NCI-H2029 (cell line): ENCODE measurements at regions not wholly inside any gene's neighbourhood (a gene's known extent, or its start where the extent isn't known, plus 50 kb on each side); places are given as distances from the start of the nearest gene placed in this dataset.
"Not testable (repeated sequence)": the region's sequence is repeated elsewhere in the genome, so short reads cannot be mapped to it uniquely, and the experiment has no call there.

Experiments
- DNase-seq: peaks from one replicate; lab custom pipeline; 2025; lab: John Stamatoyannopoulos, UW

GRCh38 chr1:182259968-182260367, 131.6 kb downstream of the GLUL start:
- DNase-seq, result no peak

DNA sequence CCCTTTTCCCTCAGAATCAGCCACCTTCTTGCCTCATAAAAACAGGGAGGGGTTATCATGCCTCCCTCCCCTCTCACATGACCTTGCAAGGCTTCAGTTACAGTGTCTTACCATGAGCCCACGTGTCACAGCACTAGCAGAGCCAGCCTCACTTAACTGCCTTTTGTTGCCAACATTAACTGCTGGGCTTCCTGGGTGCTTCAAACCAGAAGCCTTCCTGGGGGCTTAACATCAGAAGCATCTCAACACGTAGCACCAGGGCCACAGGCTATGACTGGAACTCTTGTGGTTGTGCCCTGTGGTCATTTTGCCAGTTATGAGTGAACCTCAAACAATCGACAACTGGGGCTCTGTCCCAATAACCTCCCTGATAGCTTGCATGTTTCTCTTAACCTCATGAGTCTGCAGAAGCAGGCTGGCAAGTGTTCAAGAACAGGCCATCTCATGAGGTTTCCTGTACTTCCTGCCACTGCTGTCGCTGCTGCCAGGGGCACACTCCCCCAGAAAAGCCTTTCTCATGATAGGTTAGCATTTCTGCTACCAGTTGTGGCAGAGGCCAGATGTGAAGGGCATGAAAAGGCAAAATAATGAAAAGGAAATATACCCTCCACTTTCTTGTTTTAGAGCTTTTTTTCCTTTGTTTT, 132.2 kb downstream of the GLUL start:
- peak; percentile 86 for DNase-seq

- no peak for DNase-seq
Observed at GRCh38 chr1:182257369-182258063, 134.1 kb downstream of the GLUL start.

DNA sequence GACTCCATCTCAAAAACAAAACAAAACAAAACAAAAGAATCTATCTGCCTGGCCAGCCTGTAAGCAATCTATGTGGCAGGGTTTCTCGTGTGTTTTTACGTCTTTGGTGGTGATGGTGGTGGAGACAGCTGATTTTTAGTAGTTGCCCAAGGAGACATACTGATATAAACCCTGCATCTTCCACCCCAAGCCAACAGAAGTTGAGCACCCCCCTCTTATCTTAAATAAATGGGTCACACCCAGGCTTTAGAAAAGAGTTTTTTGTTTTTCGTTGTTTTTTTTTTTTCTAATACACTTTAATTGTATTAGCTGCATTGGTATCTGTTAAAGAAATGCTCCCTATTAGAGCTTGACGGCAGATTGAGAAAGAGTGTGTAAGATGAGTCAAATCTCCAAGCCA, 134.7 kb downstream of the GLUL start:
- no peak for DNase-seq

- DNase-seq, result no peak
Observed at GRCh38 chr1:182255494-182255893, 136.1 kb downstream of the GLUL start.

GRCh38 chr1:182253319-182253860, 138.2 kb downstream of the GLUL start:
- no peak for DNase-seq

- DNase-seq, result no peak
Observed at GRCh38 chr1:182251561-182251960, 140.0 kb downstream of the GLUL start.

DNA sequence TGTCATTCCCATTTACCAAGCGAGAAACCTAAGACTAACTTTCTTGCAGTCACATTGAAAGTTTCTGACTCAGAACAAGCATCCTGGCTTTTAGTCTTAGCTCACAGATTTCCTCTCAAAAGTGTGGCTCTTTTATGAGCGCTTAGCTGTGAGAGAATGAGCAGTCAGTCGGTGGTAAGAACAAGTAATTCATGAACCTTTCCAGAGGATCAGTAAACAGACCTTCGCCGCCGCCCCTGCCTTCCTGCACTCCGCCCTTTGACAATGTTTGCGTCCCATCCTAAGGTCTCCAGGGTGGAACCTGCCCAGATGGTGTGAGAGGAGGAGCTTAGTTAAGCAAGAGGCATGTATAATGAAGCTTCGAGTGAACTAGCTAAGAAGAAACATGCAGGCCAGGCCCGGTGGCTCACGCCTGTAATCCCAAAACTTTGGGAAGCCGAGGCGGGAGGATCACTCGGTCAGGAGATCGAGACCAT, 142.4 kb downstream of the GLUL start:
- DNase-seq, result no peak

GRCh38 chr1:182248721-182249120, 142.9 kb downstream of the GLUL start:
- no peak for DNase-seq

GRCh38 chr1:182247813-182248212, 143.8 kb downstream of the GLUL start:
- DNase-seq, result not testable (repeated sequence)

- DNase-seq, result peak; percentile 33
Observed at GRCh38 chr1:182246783-182247182, 144.8 kb downstream of the GLUL start.

- no peak for DNase-seq
Observed at GRCh38 chr1:182245040-182245439, 146.6 kb downstream of the GLUL start.

GRCh38 chr1:182244451-182244850, 147.1 kb downstream of the GLUL start:
- no peak for DNase-seq

DNA sequence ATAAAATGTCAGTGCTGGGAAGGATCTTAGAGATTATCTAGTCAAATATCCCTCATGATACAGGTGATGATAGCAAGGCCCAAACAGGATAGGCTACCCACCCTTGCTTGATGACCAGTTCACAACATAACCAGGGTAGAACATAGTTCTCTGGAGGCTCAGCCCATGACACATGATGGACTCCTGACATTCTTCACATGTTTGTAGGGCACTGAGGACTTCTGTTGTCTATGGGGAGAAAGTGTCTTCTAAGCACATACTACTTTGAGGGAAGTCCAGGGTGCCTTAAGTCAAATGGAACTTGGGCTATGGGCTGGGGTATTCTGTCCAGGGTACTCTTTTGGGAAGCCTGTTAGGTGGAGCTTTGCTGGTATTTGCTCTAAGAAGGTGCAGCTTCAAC, 148.9 kb downstream of the GLUL start:
- DNase-seq, result no peak

DNA sequence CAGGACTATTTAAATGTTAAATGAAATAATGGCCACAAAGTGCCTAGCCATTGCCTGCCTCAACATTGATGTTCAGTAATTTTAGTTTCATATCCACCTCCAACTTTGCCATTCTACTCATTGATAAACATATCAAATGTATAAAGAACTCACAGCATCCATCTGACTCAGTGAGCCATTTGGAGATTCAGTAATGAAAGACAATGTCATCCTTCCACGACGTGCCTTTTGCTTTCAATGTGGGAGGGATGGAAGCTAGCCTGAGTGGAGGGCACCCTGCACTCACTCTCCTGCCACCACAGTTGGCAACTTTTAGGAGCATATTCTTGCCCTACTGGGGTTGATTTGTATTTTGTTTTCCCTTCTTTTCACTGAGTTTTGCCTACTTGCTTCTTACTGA, 151.5 kb downstream of the GLUL start:
- no peak for DNase-seq

DNA sequence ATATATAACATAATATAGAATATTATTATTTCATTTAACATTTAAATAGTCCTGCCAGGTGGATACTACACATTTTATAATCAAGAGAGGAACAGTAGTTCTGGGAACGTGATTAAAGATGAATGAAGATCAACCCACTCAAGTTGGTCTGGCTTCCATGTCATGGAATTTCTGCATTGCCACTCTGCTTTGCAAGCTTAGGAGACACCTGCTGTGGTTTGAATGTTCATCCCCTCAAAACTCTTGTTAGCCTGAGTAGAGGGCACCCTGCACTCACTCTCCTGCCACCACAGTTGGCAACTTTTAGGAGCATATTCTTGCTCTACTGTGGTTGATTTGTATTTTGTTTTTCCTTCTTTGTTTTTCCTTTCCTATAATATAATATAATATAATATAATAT, 153.2 kb downstream of the GLUL start:
- DNase-seq, result no peak

DNA sequence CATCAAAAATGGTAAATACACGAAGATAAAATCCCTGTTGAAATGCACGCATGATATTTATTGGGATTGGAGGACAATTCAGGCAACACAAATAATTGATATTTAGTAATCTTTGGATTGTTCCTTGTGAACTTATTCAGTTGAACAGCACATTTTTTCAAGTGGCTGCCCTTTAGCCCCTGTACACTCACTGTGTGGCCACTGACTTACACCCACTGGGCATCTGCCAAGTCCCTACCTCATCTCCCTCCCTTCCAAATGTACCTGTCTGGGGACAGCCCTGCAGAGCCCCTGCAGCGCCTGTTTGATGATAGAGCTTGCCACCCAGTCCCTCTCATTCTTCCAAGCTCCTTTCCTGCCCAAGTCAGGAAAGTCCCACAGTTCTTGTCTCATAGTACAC, 154.3 kb downstream of the GLUL start:
- DNase-seq, result no peak

GRCh38 chr1:182236651-182237077, 154.9 kb downstream of the GLUL start:
- no peak for DNase-seq

- peak; percentile 92 for DNase-seq
Observed at GRCh38 chr1:182235952-182236650, 155.5 kb downstream of the GLUL start.

GRCh38 chr1:182235604-182235951, 156.0 kb downstream of the GLUL start:
- DNase-seq, result no peak

DNA sequence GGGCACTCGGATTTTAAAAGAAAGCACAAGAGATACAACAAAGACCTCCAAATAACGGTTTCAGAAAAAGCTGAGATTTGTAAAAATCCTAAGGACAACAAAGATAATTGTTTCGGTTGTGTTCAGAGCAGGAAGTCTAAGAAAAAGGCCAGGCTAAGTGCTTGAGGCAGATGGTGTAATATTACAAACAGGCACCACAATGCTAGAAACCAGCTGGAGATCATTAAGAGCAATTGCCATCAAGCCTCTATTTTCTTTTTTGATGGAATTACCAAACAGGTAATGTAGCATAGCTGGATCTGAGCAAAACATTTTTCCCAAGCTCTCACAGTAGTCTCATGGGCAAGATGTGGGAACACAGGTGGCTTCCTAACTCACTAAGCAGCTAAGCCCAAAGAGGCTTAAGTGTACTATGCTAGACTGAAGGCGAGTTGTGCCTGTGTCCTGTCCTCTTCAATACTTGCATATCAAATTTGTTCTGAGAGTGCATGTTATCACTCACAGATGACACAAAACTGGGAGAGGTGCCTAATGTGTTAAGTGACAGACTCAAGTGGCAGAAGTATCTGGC, 161.6 kb downstream of the GLUL start:
- peak; percentile 57 for DNase-seq

- DNase-seq, result no peak
Observed at GRCh38 chr1:182229451-182229850, 162.1 kb downstream of the GLUL start.
